Stomach (tissue), 4 donors: ENCODE measurements at regions not wholly inside any gene's neighbourhood (a gene's known extent, or its start where the extent isn't known, plus 50 kb on each side); places are given as distances from the start of the nearest gene placed in this dataset.

Experiments
- CTCF ChIP-seq, 7 experiments: fragments of 450-650 bp in 4 of 7; fragments of 200-600 bp in 3 of 7; sonication (generic) in 3 of 7; IDR thresholded peaks; one replicate each; pipeline ENCODE4 v1.5.1; 2016 to 2019; ENCODE audit warnings: antibody characterized with exemption in 7 of 7, control low read depth in 2 of 7, mild to moderate bottlenecking in 1 of 7
- POLR2A ChIP-seq, 4 donors: fragments of 450-650 bp; IDR thresholded peaks; one replicate each; pipeline ENCODE4 v1.6.1; 2016; ENCODE audit warnings: antibody characterized with exemption in 4 of 4, control low read depth in 2 of 4, mild to moderate bottlenecking in 1 of 4, moderate library complexity in 1 of 4

- TF ChIP-seq CTCF (IDR thresholded peaks at IDR 0.05) (no peak), POLR2A (IDR thresholded peaks at IDR 0.05) (no peak)
Observed at GRCh38 chr18:74023220-74023619, 124.4 kb downstream of the FBXO15 start.
